OCI-LY3 (cell line): ENCODE measurements at regions not wholly inside any gene's neighbourhood (a gene's known extent, or its start where the extent isn't known, plus 50 kb on each side); places are given as distances from the start of the nearest gene placed in this dataset.

Source experiments
- EZH2phosphoT487 ChIP-seq: fragments of 200-600 bp; shearing (Covaris generic); IDR thresholded peaks from 2 replicates; pipeline ENCODE4 v1.6.1; 2018; ENCODE audit warnings: antibody characterized with exemption, mixed run types, low read depth
- TF ChIP-seq, protein P1 (sequence below): fragments of 200-600, 300-600 bp; sonication (generic); IDR thresholded peaks from 2 replicates; pipeline ENCODE4 v1.5.1; 2014; ENCODE audit warnings: antibody characterized with exemption, low read length, low read depth

DNA sequence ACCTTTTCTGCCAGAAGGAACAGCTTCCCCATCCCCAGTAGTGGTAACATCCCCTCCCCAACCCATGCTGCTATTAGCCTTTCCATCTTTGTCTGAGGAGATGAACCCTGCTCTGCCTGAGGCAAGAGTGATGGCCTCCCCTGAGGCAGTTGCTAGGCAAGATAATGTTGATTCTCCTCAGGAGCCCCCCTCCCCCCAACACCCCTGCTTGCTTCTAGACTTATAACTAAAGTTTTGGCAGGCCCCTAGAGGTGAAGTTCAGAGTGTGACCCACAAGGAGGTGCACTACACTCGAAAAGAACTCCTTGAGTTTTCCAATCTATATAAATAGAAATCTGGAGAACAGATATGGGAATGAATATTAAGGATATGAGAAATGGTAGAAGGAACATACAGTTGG is 962.5 kb downstream of the ADGRL3 start:
- TF ChIP-seq, protein P1, sequence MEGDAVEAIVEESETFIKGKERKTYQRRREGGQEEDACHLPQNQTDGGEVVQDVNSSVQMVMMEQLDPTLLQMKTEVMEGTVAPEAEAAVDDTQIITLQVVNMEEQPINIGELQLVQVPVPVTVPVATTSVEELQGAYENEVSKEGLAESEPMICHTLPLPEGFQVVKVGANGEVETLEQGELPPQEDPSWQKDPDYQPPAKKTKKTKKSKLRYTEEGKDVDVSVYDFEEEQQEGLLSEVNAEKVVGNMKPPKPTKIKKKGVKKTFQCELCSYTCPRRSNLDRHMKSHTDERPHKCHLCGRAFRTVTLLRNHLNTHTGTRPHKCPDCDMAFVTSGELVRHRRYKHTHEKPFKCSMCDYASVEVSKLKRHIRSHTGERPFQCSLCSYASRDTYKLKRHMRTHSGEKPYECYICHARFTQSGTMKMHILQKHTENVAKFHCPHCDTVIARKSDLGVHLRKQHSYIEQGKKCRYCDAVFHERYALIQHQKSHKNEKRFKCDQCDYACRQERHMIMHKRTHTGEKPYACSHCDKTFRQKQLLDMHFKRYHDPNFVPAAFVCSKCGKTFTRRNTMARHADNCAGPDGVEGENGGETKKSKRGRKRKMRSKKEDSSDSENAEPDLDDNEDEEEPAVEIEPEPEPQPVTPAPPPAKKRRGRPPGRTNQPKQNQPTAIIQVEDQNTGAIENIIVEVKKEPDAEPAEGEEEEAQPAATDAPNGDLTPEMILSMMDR: 0 out of 2 replicates have a peak, but pooled peaks have one; percentile 12
- TF ChIP-seq EZH2phosphoT487: no peak
